Activated T-helper 2 cell treated with anti-CD3 and anti-CD28 coated beads, Interferon-gamma antibody, Interleukin-2, Interleukin-4, amounts not matched to agents 10 μg/mL and 5 μg/mL and 100 μg/mL, durations not matched to agents 14 hours and 24 hours and 36 hours (primary cell): ENCODE measurements at regions not wholly inside any gene's neighbourhood (a gene's known extent, or its start where the extent isn't known, plus 50 kb on each side); places are given as distances from the start of the nearest gene placed in this dataset.

Experiments
- DNase-seq: peaks from one replicate; pipeline ENCODE4 v3.0.0; 2021; ENCODE audit warnings: low spot score
- H3K27ac Mint-ChIP-seq: one replicate; pipeline ENCODE4 v1.8.0; 2021; ENCODE audit warnings: mixed read lengths
- H3K27me3 Mint-ChIP-seq: one replicate; pipeline ENCODE4 v1.8.0; 2021; ENCODE audit warnings: low read depth, mixed read lengths
- H3K36me3 Mint-ChIP-seq: one replicate; pipeline ENCODE4 v1.8.0; 2021; ENCODE audit warnings: low read depth, mixed read lengths
- H3K4me1 Mint-ChIP-seq: one replicate; pipeline ENCODE4 v1.8.0; 2021; ENCODE audit warnings: low read depth, mixed read lengths
- H3K4me3 Mint-ChIP-seq: one replicate; pipeline ENCODE4 v1.8.0; 2021; ENCODE audit warnings: low read depth, mild to moderate bottlenecking, moderate library complexity, mixed read lengths
- H3K9me3 Mint-ChIP-seq: one replicate; pipeline ENCODE4 v1.8.0; 2021; ENCODE audit warnings: mixed read lengths
- intact Hi-C: fragments of 100-400 bp; cut with micrococcal nuclease; formaldehyde crosslinking; loops from one replicate; pipeline ENCODE4 v1.15.1; 2023

DNA sequence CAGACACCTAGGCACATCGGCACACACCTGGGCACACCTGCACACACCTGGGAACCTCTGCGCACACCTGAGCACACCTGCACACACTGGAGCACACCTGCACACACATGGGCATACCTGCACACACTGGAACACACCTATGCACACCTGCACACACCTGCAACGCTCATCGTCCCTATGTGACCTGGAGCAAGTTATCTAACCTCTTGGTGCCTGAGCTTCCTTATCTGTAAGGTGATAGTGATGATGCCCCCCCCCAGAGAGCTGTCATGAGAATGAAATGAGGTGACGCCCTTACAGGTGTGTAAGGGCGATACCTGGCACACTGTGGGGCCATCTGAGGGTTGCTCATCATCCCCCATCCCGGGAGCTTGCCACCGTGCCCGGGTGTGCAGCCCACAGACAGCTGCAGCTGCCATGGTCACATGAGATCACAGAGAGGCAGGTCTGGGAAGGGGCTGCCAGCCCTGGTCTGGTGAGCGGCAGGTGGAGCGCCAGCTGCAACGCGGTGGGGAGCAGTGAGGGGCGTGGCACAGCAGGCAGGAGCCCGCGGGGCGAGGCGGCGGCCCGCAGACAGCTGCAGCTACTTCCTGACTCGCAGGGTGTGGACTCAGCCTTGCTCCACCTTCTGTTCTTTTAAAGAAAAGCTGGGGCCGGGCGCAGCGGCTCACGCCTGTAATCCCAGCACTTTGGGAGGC, 59.9 kb upstream of the FBRSL1 start:
- Mint-ChIP-seq H3K4me1 (peaks cover 8% of the 10 kb centered on the region), H3K27me3 (no peaks in the 10 kb centered on the region), H3K27ac (no peak overlapping the region), H3K9me3 (peaks cover 2% of the 10 kb centered on the region), H3K4me3 (peak overlapping the region; percentile 46), H3K36me3 (no peaks in the 10 kb centered on the region)
- DNase-seq = peak; percentile 68
- intact Hi-C loops = no loop called here

DNA sequence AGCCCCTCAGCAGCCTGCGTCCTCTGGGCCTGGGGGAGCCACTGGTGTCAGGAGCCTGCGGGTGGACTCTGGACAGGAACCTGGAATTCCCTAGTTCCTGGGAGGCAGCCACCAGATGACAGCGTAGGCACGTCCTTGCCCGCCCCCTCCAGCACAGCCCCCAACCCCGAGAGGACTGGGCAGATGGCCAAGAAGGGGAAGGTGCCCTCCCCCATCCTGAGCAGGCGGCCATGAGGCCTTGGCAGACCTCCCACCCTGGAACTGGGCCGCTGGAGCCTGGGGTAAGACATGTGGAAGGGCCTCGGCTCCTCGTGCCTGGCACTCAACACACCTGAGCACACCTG, 60.4 kb upstream of the FBRSL1 start:
- no peaks in the 10 kb centered on the region for H3K36me3 Mint-ChIP-seq
- H3K9me3 Mint-ChIP-seq = peaks cover 6% of the 10 kb centered on the region
- peaks cover 5% of the 10 kb centered on the region for H3K4me1 Mint-ChIP-seq
- no peaks in the 10 kb centered on the region for H3K27me3 Mint-ChIP-seq
- intact Hi-C loops = no loop called here
- no peak overlapping the region for H3K4me3 Mint-ChIP-seq
- DNase-seq = no peak
- no peak overlapping the region for H3K27ac Mint-ChIP-seq

DNA sequence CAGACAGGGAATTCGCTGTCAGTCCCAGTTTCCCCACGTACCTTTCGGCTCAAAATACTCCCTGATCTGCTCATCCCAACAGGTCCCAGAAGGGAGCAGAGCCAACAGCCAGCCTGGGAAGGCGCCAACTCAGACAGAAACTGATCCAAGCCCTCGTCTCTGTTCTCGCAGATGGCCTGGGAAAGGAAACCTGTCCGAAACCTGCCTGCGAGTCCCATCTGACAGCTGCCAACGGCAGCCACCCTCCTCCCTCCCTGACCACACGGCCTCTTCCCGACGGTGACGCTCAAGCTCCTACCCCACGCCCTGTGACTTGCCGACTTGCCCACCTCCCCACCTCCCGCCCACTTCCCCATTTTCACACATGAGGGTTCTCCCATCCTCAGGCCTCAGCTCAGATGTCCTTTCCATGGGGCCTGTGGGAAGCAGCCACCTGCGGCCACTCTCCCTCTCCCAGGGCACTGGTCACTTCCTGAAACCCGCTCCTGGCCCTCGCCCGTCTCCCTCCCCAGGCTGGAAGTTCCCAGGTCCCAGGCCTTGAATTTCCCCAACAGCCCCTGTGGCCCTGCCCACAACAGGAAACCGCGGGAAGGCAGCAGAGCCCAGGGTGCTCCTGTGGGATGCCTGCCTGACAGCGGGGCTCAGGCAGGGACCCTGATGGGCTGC, 60.9 kb upstream of the FBRSL1 start:
- no peaks in the 10 kb centered on the region for H3K27me3 Mint-ChIP-seq
- no peak for DNase-seq
- intact Hi-C loops = no loop called here
- peaks cover 5% of the 10 kb centered on the region for H3K4me1 Mint-ChIP-seq
- no peak overlapping the region for H3K4me3 Mint-ChIP-seq
- H3K9me3 Mint-ChIP-seq = peaks cover 6% of the 10 kb centered on the region
- H3K27ac Mint-ChIP-seq = no peak overlapping the region
- no peaks in the 10 kb centered on the region for H3K36me3 Mint-ChIP-seq

DNA sequence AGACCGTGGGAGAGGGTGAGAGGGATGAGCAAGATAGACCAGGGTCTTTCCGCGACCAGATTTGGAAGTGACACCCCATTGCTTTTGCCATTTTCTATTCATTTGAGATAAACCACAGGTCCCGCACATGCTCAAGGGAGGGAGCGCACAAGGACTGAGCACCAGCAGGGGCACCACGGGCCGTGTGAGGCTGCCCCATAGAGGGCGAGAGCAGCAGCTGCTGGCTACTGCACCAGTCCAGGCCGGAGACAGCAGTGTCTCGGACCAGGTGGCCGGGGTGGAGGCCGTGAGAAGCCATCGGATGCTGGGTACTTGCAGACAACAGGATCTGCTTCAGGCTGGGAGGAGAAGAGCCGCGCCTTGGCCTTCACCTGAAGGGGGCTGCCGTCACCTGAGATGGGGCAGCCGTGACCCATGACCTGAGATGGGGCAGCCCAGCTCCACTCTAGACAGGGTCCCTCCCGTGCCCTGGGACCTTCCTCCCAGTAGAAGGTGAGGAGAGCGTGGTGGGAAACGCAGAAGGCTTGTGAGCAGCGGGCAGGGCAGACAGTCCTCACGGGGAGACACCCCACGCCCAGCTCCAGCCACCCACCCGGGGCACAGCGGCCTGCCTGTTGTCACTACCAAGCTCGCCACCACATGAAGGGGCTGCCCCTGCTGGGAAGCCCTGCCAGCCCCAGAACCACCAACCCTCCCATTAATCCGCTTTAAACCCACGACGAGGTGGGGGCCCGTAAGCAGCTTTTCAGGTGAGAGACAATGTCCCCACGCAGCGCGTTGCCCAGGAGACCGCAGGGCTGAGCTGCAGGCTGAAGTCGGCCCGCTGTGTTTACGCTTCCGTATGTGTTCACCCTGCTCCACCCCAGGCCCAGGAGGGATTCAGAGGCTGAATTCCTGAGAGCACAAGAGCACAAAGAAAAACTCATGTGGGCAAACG, 61.7 kb upstream of the FBRSL1 start:
- peaks cover 5% of the 10 kb centered on the region for H3K4me1 Mint-ChIP-seq
- no peak overlapping the region for H3K4me3 Mint-ChIP-seq
- intact Hi-C loops = no loop called here
- no peak for DNase-seq
- H3K9me3 Mint-ChIP-seq = peaks cover 6% of the 10 kb centered on the region
- H3K27ac Mint-ChIP-seq = no peak overlapping the region
- no peaks in the 10 kb centered on the region for H3K36me3 Mint-ChIP-seq
- no peaks in the 10 kb centered on the region for H3K27me3 Mint-ChIP-seq

DNA sequence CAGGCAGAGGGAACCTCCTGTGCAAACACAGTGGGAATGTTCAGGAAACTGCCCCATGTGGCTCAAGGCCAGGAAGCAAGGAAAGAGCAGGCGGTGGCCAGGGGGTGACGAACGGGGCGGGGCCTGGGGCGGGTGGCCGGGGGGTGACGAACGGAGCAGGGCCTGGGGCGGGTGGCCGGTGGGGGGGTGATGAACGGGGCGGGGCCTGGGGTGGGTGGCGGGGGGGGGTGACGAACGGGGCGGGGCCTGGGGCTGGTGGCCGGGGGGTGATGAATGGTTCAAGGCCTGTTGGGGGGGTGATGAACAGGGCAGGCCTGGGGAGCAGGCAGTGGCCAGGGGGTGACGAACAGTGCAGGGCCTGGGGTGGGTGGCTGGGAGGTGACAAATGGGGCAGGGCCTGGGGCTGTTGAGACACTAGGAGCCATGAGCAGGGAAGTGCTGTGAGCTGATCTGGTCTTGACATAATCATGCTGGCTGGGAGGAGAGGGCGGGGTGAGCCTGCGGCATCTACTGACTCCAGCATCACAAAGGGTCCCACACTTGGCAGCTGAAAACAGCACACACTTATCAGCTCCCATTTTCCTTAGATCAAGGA, 62.7 kb upstream of the FBRSL1 start:
- H3K36me3 Mint-ChIP-seq = no peaks in the 10 kb centered on the region
- no peak for DNase-seq
- H3K27me3 Mint-ChIP-seq = peaks cover 5% of the 10 kb centered on the region
- H3K9me3 Mint-ChIP-seq = peaks cover 6% of the 10 kb centered on the region
- H3K27ac Mint-ChIP-seq = no peak overlapping the region
- intact Hi-C loops = no loop called here
- H3K4me3 Mint-ChIP-seq = no peak overlapping the region
- H3K4me1 Mint-ChIP-seq = peaks cover 11% of the 10 kb centered on the region

DNA sequence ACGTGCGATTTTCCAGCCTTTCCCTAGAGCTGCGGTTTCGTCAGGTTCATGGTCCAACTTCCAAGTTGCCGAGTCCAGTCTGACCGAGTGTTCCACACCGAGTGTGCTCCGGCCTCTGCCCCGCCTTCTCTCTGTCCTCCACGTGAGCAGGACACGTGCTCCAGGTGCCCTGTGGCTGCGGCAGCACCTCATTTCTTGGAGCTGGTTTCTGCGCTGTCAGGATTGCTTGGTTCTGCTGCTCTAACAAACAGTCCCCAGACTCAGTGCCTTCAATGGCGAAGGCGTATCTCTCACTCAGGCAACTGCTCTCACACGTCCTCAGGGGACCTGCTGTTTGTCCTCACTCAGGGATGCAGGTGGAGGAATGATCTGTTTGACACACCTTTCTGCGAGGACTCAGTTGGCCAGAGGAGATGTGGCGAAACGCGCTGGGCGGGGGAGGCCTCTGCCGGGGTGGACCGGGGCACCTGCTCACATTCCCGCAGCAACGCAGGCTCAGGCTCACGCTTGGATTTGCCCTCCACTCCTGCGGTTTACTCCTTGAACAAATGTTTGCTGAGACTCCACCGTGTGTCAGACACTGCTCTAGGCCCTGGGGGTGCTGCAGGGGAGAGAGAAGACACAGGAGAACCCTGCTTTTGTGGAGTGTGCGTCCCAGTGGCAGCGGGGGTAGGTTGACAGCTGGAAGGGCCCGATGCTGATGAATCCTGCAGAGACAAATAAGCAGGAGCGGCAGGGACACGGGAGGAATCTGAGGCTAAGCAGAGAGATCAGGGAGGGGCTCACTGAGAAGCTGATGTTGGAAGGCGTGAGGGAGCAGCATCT, 63.4 kb upstream of the FBRSL1 start:
- no peak overlapping the region for H3K27ac Mint-ChIP-seq
- intact Hi-C loops = no loop called here
- H3K4me1 Mint-ChIP-seq = peaks cover 11% of the 10 kb centered on the region
- peaks cover 6% of the 10 kb centered on the region for H3K9me3 Mint-ChIP-seq
- H3K4me3 Mint-ChIP-seq = no peak overlapping the region
- peaks cover 5% of the 10 kb centered on the region for H3K27me3 Mint-ChIP-seq
- no peak for DNase-seq
- H3K36me3 Mint-ChIP-seq = no peaks in the 10 kb centered on the region

DNA sequence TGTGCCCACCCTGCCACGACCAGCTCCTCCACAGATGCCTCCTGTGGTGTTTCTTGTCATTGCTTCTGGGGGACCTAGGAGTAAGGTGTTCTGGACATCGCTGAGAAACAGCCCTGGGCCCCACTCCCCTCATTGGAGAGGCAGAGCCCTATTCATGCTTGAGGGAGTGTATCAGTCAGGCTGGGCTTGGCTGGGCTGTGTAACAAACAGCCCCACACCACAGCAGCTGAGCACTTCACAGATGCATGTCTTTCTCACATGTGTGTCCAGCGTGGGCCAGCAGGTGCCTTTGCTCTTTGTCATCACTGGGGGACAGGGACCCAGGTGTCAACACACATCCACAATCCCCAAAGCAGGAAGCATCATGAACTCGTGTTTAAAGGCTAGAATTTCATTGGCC, 65.1 kb upstream of the FBRSL1 start:
- peaks cover 5% of the 10 kb centered on the region for H3K27me3 Mint-ChIP-seq
- intact Hi-C loops = no loop called here
- peaks cover 6% of the 10 kb centered on the region for H3K4me1 Mint-ChIP-seq
- H3K27ac Mint-ChIP-seq = no peak overlapping the region
- no peak for DNase-seq
- H3K9me3 Mint-ChIP-seq = peaks cover 6% of the 10 kb centered on the region
- H3K36me3 Mint-ChIP-seq = no peaks in the 10 kb centered on the region
- H3K4me3 Mint-ChIP-seq = no peak overlapping the region

DNA sequence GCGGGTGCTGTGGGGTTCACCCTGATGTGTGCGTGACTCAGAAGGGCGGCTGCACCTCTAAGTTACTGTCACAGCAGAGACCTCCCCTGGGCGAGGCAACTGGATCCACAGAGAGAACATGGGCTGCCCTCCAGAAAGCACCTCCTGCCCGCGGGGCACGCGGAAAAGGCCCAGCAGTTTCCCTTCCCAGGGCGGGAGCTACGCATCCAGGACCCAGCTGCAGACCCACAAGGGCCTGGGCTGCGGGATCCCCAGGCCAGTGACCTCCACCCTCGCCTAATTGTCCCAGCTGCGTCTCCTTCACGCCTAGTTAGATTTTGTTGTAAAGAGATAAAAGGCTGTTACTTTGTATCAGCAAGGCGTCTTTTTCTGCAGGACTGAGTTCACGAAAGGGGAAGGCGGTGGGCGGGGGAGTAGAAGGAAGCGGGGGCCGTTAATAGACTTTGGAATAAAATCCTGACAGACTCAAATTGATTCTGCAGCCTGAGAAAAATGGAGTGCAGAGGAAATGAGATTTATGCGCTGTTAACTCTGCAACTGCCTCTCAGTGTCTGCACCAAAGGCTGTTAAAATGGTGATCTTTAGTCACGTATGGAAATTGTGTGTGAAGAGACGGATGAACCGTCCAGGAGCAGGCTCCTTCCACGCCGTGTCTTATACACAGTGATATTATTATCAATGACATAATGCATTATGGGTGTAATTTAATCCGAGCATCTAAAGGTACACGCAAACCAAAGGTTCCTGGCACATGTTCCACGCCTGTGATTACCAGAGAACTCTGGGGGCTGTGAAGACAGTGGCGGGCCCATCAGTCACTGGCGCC, 65.9 kb upstream of the FBRSL1 start:
- Mint-ChIP-seq H3K4me1 (peaks cover 6% of the 10 kb centered on the region), H3K27ac (no peak overlapping the region), H3K4me3 (no peak overlapping the region), H3K27me3 (peaks cover 5% of the 10 kb centered on the region), H3K36me3 (no peaks in the 10 kb centered on the region), H3K9me3 (peaks cover 6% of the 10 kb centered on the region)
- no peak for DNase-seq
- intact Hi-C loops = no loop called here

DNA sequence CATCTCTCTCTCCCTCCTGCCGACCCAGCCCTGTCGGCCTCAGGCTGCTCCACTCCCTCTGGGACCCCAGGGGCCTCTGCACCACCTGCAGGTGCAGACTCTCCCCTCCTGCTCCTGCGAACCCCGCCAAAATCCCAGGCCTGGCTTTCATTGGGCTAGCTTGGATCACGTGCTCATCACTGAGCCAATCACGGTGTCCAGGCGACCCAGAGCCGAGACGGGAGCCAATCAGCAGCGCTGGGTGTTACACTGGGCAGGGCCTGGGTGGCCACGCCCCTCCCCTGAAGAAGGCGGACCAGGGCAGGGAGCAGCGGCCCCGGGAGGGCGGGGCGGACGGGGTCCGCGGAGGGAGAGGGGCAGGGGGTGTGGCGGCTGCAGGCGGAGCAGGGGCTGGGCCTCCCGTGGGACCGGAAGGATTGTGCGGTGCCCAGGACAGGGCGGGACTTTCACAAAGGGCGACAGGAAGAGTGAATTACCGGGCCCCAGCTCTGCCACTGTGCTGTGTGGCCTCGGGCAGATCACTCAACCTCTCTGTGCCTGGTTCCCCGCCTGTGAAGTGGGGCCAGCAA, 66.6 kb upstream of the FBRSL1 start:
- Mint-ChIP-seq H3K9me3 (peaks cover 6% of the 10 kb centered on the region), H3K27me3 (peaks cover 8% of the 10 kb centered on the region), H3K4me3 (no peak overlapping the region), H3K36me3 (no peaks in the 10 kb centered on the region), H3K4me1 (peaks cover 6% of the 10 kb centered on the region), H3K27ac (no peak overlapping the region)
- intact Hi-C loops = no loop called here
- DNase-seq = no peak

DNA sequence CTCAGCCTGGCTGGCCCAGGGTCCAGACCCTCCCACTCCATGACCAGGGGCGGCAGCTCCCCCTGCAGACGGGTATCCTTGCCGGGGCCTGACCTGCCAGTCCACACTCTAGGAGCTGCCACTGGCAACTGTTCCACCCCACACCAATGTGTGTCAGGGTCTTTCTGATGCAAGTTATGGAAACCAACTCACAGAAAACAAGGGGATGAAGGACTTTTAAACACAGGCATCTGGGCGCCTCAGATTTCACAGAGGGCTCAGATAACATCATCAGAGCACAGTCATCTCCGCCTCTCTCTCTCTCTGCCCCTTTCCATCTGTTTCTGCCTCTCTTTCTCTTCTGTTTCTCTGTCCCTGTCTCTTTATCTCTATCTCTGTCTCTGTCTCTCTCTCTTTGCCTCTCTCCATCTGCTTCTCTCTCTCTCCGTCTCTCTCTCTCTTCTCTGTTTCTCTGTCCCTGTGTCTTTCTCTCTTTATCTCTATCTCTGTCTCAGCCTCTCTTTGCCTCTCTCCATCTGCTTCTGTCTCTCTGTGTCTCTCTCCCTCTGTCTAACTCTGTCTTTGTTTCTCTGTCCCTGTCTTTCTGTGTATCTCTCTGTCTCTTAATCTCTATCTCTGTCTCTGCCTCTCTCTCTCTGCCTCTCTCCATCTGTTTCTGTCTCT, 67.4 kb upstream of the FBRSL1 start:
- intact Hi-C loops = no loop called here
- Mint-ChIP-seq H3K36me3 (no peaks in the 10 kb centered on the region), H3K9me3 (peaks cover 6% of the 10 kb centered on the region), H3K4me1 (peaks cover 6% of the 10 kb centered on the region), H3K27me3 (peaks cover 8% of the 10 kb centered on the region), H3K4me3 (no peak overlapping the region), H3K27ac (no peak overlapping the region)
- no peak for DNase-seq

DNA sequence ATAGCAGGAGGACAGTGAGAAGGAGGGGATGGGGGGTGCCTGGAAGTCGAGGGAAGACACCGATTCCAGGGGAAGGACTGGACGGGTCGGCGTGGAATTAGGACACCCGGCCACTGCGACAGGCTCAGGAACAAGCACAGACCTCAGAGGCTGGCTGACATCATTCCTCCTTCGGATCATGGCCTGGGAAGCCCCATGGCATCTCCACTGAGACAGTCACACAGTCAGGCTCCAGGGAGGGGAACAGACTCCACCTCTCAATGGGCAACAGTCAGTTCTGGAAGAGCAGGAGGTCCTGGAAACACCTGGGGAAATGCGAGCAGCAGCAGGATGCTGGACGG, 67.9 kb upstream of the FBRSL1 start:
- intact Hi-C loops = no loop called here
- H3K27ac Mint-ChIP-seq = no peak overlapping the region

More for the DNA sequence above, 67.9 kb upstream of the FBRSL1 start:
- Mint-ChIP-seq H3K4me1 (peaks cover 6% of the 10 kb centered on the region), H3K27me3 (peaks cover 8% of the 10 kb centered on the region), H3K36me3 (no peaks in the 10 kb centered on the region), H3K9me3 (peaks cover 6% of the 10 kb centered on the region), H3K4me3 (no peak overlapping the region)
- DNase-seq = no peak
